Endodermal cell (in vitro differentiated cells): ENCODE measurements at regions not wholly inside any gene's neighbourhood (a gene's known extent, or its start where the extent isn't known, plus 50 kb on each side); places are given as distances from the start of the nearest gene placed in this dataset.
"Not testable (repeated sequence)": the region's sequence is repeated elsewhere in the genome, so short reads cannot be mapped to it uniquely, and the experiment has no call there.

Source experiments
- DNase-seq: peaks from one replicate; pipeline ENCODE4 v3.0.0-alpha.2; 2017
- H3K27ac ChIP-seq: 2 replicates; pipeline ENCODE4 v1.5.1; 2013; ENCODE audit warnings: mild to moderate bottlenecking, low read depth, low read length, moderate library complexity
- H3K27me3 ChIP-seq: 2 replicates; pipeline ENCODE4 v1.6.1; 2013; ENCODE audit warnings: mild to moderate bottlenecking, low read length, moderate library complexity; ENCODE audit not compliant: insufficient read depth, control insufficient read depth, poor library complexity, severe bottlenecking
- H3K36me3 ChIP-seq: 2 replicates; pipeline ENCODE4 v1.7.0; 2013; ENCODE audit warnings: mild to moderate bottlenecking, low read length, moderate library complexity; ENCODE audit not compliant: control insufficient read depth, insufficient read depth
- H3K4me1 ChIP-seq: one replicate; pipeline ENCODE4 v1.7.0; 2013; ENCODE audit warnings: low read length; ENCODE audit not compliant: control insufficient read depth, insufficient read depth
- H3K4me3 ChIP-seq: 2 replicates; pipeline ENCODE4 v1.5.1; 2013; ENCODE audit warnings: mild to moderate bottlenecking, low read length, moderate library complexity
- H3K9ac ChIP-seq: 2 replicates; pipeline ENCODE4 v1.6.1; 2013; ENCODE audit warnings: mild to moderate bottlenecking, low read length, moderate library complexity; ENCODE audit not compliant: poor library complexity, severe bottlenecking; ENCODE audit errors: extremely low read depth
- H3K9me3 ChIP-seq: 2 replicates; pipeline ENCODE4 v1.6.1; 2013; ENCODE audit warnings: mild to moderate bottlenecking, low read length, moderate library complexity; ENCODE audit not compliant: control insufficient read depth
- H3K27ac Mint-ChIP-seq: 2 replicates; pipeline ENCODE4 v1.8.0; 2020; ENCODE audit warnings: mixed read lengths
- H3K27me3 Mint-ChIP-seq: 2 replicates; pipeline ENCODE4 v1.8.0; 2021; ENCODE audit warnings: mild to moderate bottlenecking, mixed read lengths; ENCODE audit not compliant: insufficient read depth
- H3K36me3 Mint-ChIP-seq: 2 replicates; pipeline ENCODE4 v1.8.0; 2020; ENCODE audit warnings: low read depth, mixed read lengths
- H3K4me1 Mint-ChIP-seq: 2 replicates; pipeline ENCODE4 v1.8.0; 2020; ENCODE audit warnings: mixed read lengths
- H3K4me3 Mint-ChIP-seq: 2 replicates; pipeline ENCODE4 v1.8.0; 2020; ENCODE audit warnings: mild to moderate bottlenecking, moderate library complexity, mixed read lengths
- H3K9me3 Mint-ChIP-seq: 2 replicates; pipeline ENCODE4 v1.8.0; 2020; ENCODE audit warnings: mild to moderate bottlenecking, mixed read lengths
- WGBS, 2 experiments: methylation state at CpG; one replicate each; pipeline versions ENCODE4 v1.1.5 to v1.1.7; 2013; ENCODE audit warnings: missing lambda C conversion rate in 2 of 2, mixed read lengths in 1 of 2; ENCODE audit not compliant: insufficient coverage in 1 of 2, insufficient read length in 1 of 2; 5-methylcytosine and 5-hydroxymethylcytosine counted together
- TF ChIP-seq, protein P1 (sequence below): fragments of 200-600 bp; sonication (generic); conservative IDR thresholded peaks from 2 replicates; pipeline ENCODE4 v1.5.0; 2021; ENCODE audit warnings: antibody characterized with exemption, mild to moderate bottlenecking

DNA sequence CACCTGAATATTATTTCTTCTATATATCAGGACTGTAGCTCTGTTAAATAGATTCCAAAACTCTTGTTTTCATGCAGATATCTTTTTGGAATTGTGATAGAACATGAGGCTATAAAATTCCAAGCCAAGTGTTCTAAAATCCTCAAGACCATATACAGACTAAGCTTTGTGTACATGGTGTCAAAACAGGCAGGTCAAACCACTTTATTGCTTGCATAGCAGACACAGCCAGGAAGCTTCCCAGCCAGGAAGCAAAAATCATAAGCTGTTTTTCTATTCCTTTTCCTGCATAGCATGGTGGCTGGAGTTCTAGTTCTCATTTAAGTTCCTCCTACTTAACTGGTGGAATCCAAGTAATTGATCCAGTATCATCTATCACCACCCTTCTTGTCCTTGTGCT is 353.3 kb downstream of the PAX1 start:
- Mint-ChIP-seq H3K4me3 (no peak overlapping the region), H3K36me3 (no peaks in the 10 kb centered on the region), H3K27ac (no peak overlapping the region), H3K4me1 (no peaks in the 10 kb centered on the region), H3K9me3 (no peaks in the 10 kb centered on the region), H3K27me3 (no peaks in the 10 kb centered on the region)
- Histone ChIP-seq H3K9me3 (no peaks in the 10 kb centered on the region), H3K27me3 (no peaks in the 10 kb centered on the region), H3K4me1 (no peaks in the 10 kb centered on the region), H3K36me3 (no peaks in the 10 kb centered on the region), H3K9ac (no peak overlapping the region), H3K27ac (no peak overlapping the region), H3K4me3 (no peak overlapping the region)
- TF ChIP-seq, protein P1, sequence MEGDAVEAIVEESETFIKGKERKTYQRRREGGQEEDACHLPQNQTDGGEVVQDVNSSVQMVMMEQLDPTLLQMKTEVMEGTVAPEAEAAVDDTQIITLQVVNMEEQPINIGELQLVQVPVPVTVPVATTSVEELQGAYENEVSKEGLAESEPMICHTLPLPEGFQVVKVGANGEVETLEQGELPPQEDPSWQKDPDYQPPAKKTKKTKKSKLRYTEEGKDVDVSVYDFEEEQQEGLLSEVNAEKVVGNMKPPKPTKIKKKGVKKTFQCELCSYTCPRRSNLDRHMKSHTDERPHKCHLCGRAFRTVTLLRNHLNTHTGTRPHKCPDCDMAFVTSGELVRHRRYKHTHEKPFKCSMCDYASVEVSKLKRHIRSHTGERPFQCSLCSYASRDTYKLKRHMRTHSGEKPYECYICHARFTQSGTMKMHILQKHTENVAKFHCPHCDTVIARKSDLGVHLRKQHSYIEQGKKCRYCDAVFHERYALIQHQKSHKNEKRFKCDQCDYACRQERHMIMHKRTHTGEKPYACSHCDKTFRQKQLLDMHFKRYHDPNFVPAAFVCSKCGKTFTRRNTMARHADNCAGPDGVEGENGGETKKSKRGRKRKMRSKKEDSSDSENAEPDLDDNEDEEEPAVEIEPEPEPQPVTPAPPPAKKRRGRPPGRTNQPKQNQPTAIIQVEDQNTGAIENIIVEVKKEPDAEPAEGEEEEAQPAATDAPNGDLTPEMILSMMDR: no peak
- DNase-seq: no peak

DNA sequence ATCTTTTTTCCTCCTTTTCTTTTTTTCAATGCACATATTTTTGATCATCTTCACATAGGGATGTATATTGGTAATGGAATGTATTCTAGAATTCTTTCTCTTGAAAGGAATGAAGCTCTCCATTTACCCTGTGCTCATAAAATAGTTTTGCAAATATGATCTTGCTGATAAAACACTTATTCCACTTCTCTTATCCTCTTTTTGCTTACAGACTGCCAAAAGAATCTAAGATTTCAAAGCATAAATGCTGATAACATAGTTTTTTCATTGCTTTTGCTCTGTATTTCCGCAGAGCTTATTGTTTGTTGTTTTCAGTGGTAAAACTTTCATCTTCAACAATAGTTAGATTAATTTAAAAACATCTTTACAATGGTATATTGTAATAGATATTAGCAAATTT is 350.5 kb downstream of the PAX1 start:
- no peaks in the 10 kb centered on the region for H3K36me3 Mint-ChIP-seq
- Histone ChIP-seq H3K9ac (no peak overlapping the region), H3K4me1 (no peaks in the 10 kb centered on the region), H3K9me3 (no peaks in the 10 kb centered on the region), H3K36me3 (no peaks in the 10 kb centered on the region), H3K4me3 (no peak overlapping the region), H3K27me3 (no peaks in the 10 kb centered on the region), H3K27ac (no peak overlapping the region)
- TF ChIP-seq, protein P1: no peak
- no peak for DNase-seq
- H3K27me3 Mint-ChIP-seq: no peaks in the 10 kb centered on the region
- no peak overlapping the region for H3K27ac Mint-ChIP-seq
- no CpG with 5 or more reads among the region's 1 CpG for WGBS, 2 experiments
- H3K4me3 Mint-ChIP-seq: no peak overlapping the region
- no peaks in the 10 kb centered on the region for H3K9me3 Mint-ChIP-seq
- H3K4me1 Mint-ChIP-seq: no peaks in the 10 kb centered on the region

DNA sequence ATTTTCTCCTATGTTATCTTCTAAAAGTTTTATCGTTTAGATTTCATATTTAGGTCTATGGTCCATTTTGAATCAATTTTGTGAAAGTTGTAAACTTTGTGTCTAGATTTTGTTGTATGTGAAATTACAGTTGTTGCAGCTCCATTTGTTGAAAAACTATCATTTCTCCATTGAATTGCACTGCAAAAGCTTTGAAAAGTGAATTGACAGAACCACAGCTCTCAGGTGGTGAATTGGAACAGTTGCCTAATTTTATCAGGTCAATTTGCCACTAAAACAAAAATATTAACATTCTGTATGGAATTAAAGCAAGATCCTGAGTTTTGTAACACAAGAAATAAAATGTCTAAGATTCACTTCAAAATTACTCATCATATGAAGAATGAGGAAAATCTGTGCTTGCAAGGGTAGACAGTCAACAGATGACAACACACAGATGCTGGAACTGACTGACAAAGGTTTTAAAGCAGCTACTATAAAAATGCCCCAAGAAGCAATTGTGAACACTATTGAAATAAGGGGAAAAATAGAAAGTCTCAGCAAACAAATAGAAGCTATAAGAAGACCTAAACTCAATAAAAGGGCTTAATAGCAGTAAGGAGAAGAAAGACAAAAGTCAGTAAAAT is 346.7 kb downstream of the PAX1 start:
- WGBS, 2 experiments: 79 to 100% methylated on average over 1 of the region's 1 CpG

DNA sequence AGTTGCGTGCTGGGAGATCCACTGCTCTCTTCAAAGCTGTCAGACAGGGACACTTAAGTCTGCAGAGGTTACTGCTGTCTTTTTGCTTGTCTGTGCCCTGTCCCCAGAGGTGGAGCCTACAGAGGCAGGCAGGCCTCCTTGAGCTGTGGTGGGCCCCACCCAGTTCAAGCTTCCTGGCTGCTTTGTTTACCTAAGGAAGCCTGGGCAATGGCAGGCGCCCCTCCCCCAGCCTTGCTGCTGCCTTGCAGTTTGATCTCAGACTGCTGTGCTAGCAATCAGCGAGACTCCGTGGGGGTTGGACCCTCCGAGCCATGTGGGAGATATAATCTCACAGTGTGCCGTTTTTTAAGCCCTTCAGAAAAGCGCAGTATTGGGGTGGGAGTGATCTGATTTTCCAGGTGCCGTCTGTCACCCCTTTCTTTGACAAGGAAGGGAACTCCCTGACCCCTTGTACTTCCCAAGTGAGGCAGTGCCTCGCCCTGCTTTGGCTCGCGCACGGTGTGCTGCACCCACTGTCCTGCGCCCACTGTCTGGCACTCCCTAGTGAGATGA is 340.6 kb downstream of the PAX1 start:
- DNase-seq, H3K4me3 ChIP-seq, H3K27ac ChIP-seq, H3K27me3 Mint-ChIP-seq, H3K27ac Mint-ChIP-seq, H3K27me3 ChIP-seq, H3K36me3 Mint-ChIP-seq, H3K4me3 Mint-ChIP-seq, H3K36me3 ChIP-seq, H3K4me1 ChIP-seq, H3K9ac ChIP-seq: not testable (repeated sequence)
- Mint-ChIP-seq H3K4me1 (peaks cover 15% of the 10 kb centered on the region), H3K9me3 (peaks cover 38% of the 10 kb centered on the region)
- WGBS, 2 experiments: 70 to 79% methylated on average over 4 to 13 of the region's 13 CpGs
- peaks cover 15% of the 10 kb centered on the region for H3K9me3 ChIP-seq

More for the DNA sequence above, 346.7 kb downstream of the PAX1 start:
- Mint-ChIP-seq H3K27ac (no peak overlapping the region), H3K27me3 (peaks cover 1% of the 10 kb centered on the region), H3K4me3 (no peak overlapping the region), H3K36me3 (no peaks in the 10 kb centered on the region), H3K9me3 (peaks cover 6% of the 10 kb centered on the region), H3K4me1 (peaks cover 7% of the 10 kb centered on the region)
- no peak for DNase-seq
- TF ChIP-seq, protein P1: no peak
- H3K9me3 ChIP-seq: peaks cover 8% of the 10 kb centered on the region
- no peak overlapping the region for H3K27ac ChIP-seq
- no peaks in the 10 kb centered on the region for H3K36me3 ChIP-seq
- no peaks in the 10 kb centered on the region for H3K4me1 ChIP-seq
- H3K4me3 ChIP-seq: no peak overlapping the region
- H3K9ac ChIP-seq: no peak overlapping the region
- no peaks in the 10 kb centered on the region for H3K27me3 ChIP-seq
